K562 (cell line): ENCODE measurements at regions not wholly inside any gene's neighbourhood (a gene's known extent, or its start where the extent isn't known, plus 50 kb on each side); places are given as distances from the start of the nearest gene placed in this dataset.

ENCODE experiments used
- ATAC-seq: fragments of 200-7000 bp; cut with Tn5 transposase; 3 replicates; pipeline ENCODE4 v1.9.1; 2020; ENCODE audit warnings: moderate library complexity
- BruUV-seq: library from RNA; stranded (reverse); fragments of 400-500 nt; replicated peaks from 2 replicates; lab custom pipeline; 2021; lab: Mats Ljungman, UMichigan
- CTCF ChIA-PET: fragments of 300-600 bp; formaldehyde crosslinking; extraction: SDS; loops from one replicate; lab custom pipeline; 2021; ENCODE audit warnings: low intra/inter-chr PET ratio; lab: Yijun Ruan, JAX
- POLR2A ChIA-PET: fragments of 300-600, 350-650 bp; sonication (Branson Sonifier 250); formaldehyde crosslinking; extraction: SDS; loops from one replicate; lab custom pipeline; 2021; ENCODE audit warnings: antibody characterized with exemption, inconsistent platforms; lab: Yijun Ruan, JAX
- DNase-seq, 4 experiments: peaks; one replicate each; pipeline versions ENCODE4 v3.0.0 to v3.0.0-alpha.2; 2011 to 2018; ENCODE audit warnings: low spot score in 3 of 4, mixed read lengths in 3 of 4; ENCODE audit errors: extremely low read depth in 1 of 4
- FAIRE-seq: peaks from 2 replicates; lab custom pipeline; 2011; peaks lifted over from hg19 to GRCh38; lab: Jason Lieb, UNC
- H2AFZ ChIP-seq: 2 replicates; pipeline ENCODE4 v1.6.0; 2011; ENCODE audit warnings: low read depth, low read length, control low read depth, inconsistent platforms
- H3K27ac ChIP-seq: fragments of 200-600 bp; 3 replicates; pipeline ENCODE4 v1.8.0; 2011; ENCODE audit warnings: low read depth, mild to moderate bottlenecking, control low read depth, inconsistent platforms, low read length, moderate library complexity, mixed read lengths; ENCODE audit errors: extremely low read depth
- H3K27me3 ChIP-seq, 2 experiments: fragments of 300-600 bp in 1 of 2; 2 replicates in 1 of 2; 3 replicates in 1 of 2; pipeline versions ENCODE4 v1.6.0 to v1.8.0; 2011; ENCODE audit warnings: inconsistent platforms in 2 of 2, low read length in 2 of 2, mild to moderate bottlenecking in 1 of 2, mixed read lengths in 1 of 2, moderate library complexity in 1 of 2; ENCODE audit not compliant: control insufficient read depth in 2 of 2, insufficient read depth in 2 of 2
- H3K36me3 ChIP-seq: fragments of 300-600 bp; 3 replicates; pipeline ENCODE4 v1.8.0; 2011; ENCODE audit warnings: mild to moderate bottlenecking, low read length, inconsistent platforms; ENCODE audit not compliant: control insufficient read depth, insufficient read depth
- H3K4me1 ChIP-seq, 2 experiments: fragments of 200-600 bp in 1 of 2; replicated peaks in 1 of 2; 2 replicates in 1 of 2; 3 replicates in 1 of 2; pipeline versions ENCODE4 v1.5.1 to v1.8.0; 2011; ENCODE audit warnings: inconsistent platforms in 2 of 2, low read length in 2 of 2, mild to moderate bottlenecking in 1 of 2, mixed read lengths in 1 of 2, moderate library complexity in 1 of 2; ENCODE audit not compliant: control insufficient read depth in 2 of 2, insufficient read depth in 2 of 2
- H3K4me2 ChIP-seq: 2 replicates; pipeline ENCODE4 v1.6.1; 2011; ENCODE audit warnings: low read length, control low read depth, inconsistent platforms, mixed read lengths; ENCODE audit not compliant: insufficient read depth
- H3K4me3 ChIP-seq: fragments of 200-600 bp; sonication (generic), shearing (Covaris generic); 2 replicates; pipeline ENCODE4 v1.5.1; 2016; ENCODE audit warnings: control low read depth, inconsistent platforms
- H3K79me2 ChIP-seq: fragments of 200-600 bp; 3 replicates; pipeline ENCODE4 v1.8.0; 2011; ENCODE audit warnings: low read length, inconsistent platforms; ENCODE audit not compliant: control insufficient read depth, insufficient read depth
- H3K9ac ChIP-seq, 2 experiments: 2 replicates each; pipeline versions ENCODE4 v1.6.0 to v1.6.1; 2011; ENCODE audit warnings: low read depth in 2 of 2, low read length in 2 of 2, control low read depth in 1 of 2, inconsistent platforms in 1 of 2, mild to moderate bottlenecking in 1 of 2, mixed read lengths in 1 of 2; ENCODE audit not compliant: insufficient read depth in 1 of 2
- H3K9me1 ChIP-seq: one replicate; pipeline ENCODE4 v1.6.0; 2011; ENCODE audit warnings: inconsistent platforms, mild to moderate bottlenecking, low read length, moderate library complexity; ENCODE audit not compliant: control insufficient read depth, insufficient read depth
- H3K9me3 ChIP-seq: replicated peaks from 2 replicates; pipeline ENCODE4 v1.5.1; 2011; ENCODE audit warnings: low read depth, low read length, inconsistent platforms; ENCODE audit not compliant: control insufficient read depth, insufficient read depth
- H4K20me1 ChIP-seq: replicated peaks from 2 replicates; pipeline ENCODE4 v1.6.1; 2011; ENCODE audit warnings: low read length, inconsistent platforms, mixed read lengths; ENCODE audit not compliant: control insufficient read depth, insufficient read depth
- CEBPG ChIP-seq, 3 experiments: fragments of 200-800 bp in 1 of 3; sonication (Bioruptor generic) in 1 of 3; sonication (generic) in 1 of 3; formaldehyde crosslinking in 1 of 3; IDR thresholded peaks in 2 of 3; conservative IDR thresholded peaks in 1 of 3; 2 replicates each; pipeline versions ENCODE4 v1.6.1 to v1.8.0; 2016 to 2022; ENCODE audit warnings: missing compliant biosample characterization in 2 of 3, missing genetic modification characterization in 2 of 3, mild to moderate bottlenecking in 1 of 3, missing genetic modification reagents in 1 of 3
- MLLT1 ChIP-seq, 2 experiments: fragments of 450-650 bp; IDR thresholded peaks; 2 replicates each; pipeline ENCODE4 v1.6.1; 2016
- MTA2 ChIP-seq: fragments of 450-650 bp; IDR thresholded peaks from 2 replicates; pipeline ENCODE4 v1.6.1; 2016; ENCODE audit warnings: low read depth
- RB1 ChIP-seq: fragments of 450-650 bp; IDR thresholded peaks from 2 replicates; pipeline ENCODE4 v1.6.1; 2017; ENCODE audit warnings: low read depth, mild to moderate bottlenecking
- RBBP5 ChIP-seq: fragments of 200-600 bp; sonication (generic); IDR thresholded peaks from 2 replicates; pipeline ENCODE4 v1.6.1; 2012; ENCODE audit warnings: borderline replicate concordance, mild to moderate bottlenecking, low read length, control low read depth, inconsistent platforms; ENCODE audit not compliant: insufficient read depth, poor library complexity, severe bottlenecking
- ZBTB26 ChIP-seq: fragments of 450-650 bp; formaldehyde crosslinking; IDR thresholded peaks from 2 replicates; pipeline ENCODE4 v1.4.0; 2022; ENCODE audit warnings: missing genetic modification characterization
- WGBS: fragments of 100-300 bp; shearing (Covaris generic); methylation state at CpG from one replicate; pipeline ENCODE4 v1.1.6; 2016; ENCODE audit warnings: low coverage, mixed read lengths; ENCODE audit not compliant: insufficient coverage; ENCODE audit errors: missing lambda C conversion rate; 5-methylcytosine and 5-hydroxymethylcytosine counted together
- in situ Hi-C: fragments of 300-500 bp; cut with MboI; formaldehyde crosslinking; loops from 4 replicates; pipeline ENCODE4 v1.15.0; 2018; ENCODE audit warnings: inconsistent platforms, mixed read lengths
- intact Hi-C: fragments of 100-400 bp; cut with micrococcal nuclease; formaldehyde crosslinking; loops from 2 replicates; pipeline ENCODE4 v1.14.2; 2022

GRCh38 chr6:144478483-144478882, 193.3 kb downstream of the UTRN start:
- H3K36me3 ChIP-seq: no peaks in the 10 kb centered on the region
- CTCF ChIA-PET: no interaction called here
- no peak overlapping the region for H3K4me3 ChIP-seq
- H3K27me3 ChIP-seq: no peaks in the 10 kb centered on the region
- no peak for FAIRE-seq
- ATAC-seq: no peak
- H3K9me1 ChIP-seq: no peaks in the 10 kb centered on the region
- 53% methylated on average over 5 of the region's 5 CpGs for WGBS
- H3K9me3 ChIP-seq: no peaks in the 10 kb centered on the region
- intact Hi-C loops: loop anchor here (5.0 kb wide), 1 partner anchor 261 kb away; no protein-coding TSS in a partner anchor
- no peak for DNase-seq
- H4K20me1 ChIP-seq: no peaks in the 10 kb centered on the region
- H3K4me1 ChIP-seq: peaks cover 4% of the 10 kb centered on the region in 2 experiments; a peak in 2 of 5 replicates
- in situ Hi-C loops: no loop called here
- POLR2A ChIA-PET: no interaction called here
- TF ChIP-seq RBBP5 (no peak), MLLT1 (IDR thresholded peaks at IDR 0.05) (no peak), CEBPG (CRISPR knock-in tag; IDR thresholded peaks at IDR 0.05) (no peak), CEBPG (tag; conservative IDR thresholded peaks at IDR 0.05 in 1 of 2, IDR thresholded peaks at IDR 0.05 in 1 of 2) (no peak), MTA2 (no peak), ZBTB26 (no peak), RB1 (no peak)
- H2AFZ ChIP-seq: no peak overlapping the region
- H3K9ac ChIP-seq: no peak overlapping the region
- no peak overlapping the region for H3K4me2 ChIP-seq
- no peak overlapping the region for H3K27ac ChIP-seq
- BruUV-seq: no TSS peak
- H3K79me2 ChIP-seq: no peaks in the 10 kb centered on the region
